Uterus (tissue), 3 donors: ENCODE measurements at regions not wholly inside any gene's neighbourhood (a gene's known extent, or its start where the extent isn't known, plus 50 kb on each side); places are given as distances from the start of the nearest gene placed in this dataset.

Experiments used
- DNase-seq, 2 donors: peaks; one replicate each; pipeline ENCODE4 v3.0.0-alpha.2; 2019 to 2020
- H3K27ac ChIP-seq, 2 donors: fragments of 200-600 bp; sonication (generic); 1 replicate in 1 of 2; 2 replicates in 1 of 2; pipeline ENCODE4 v1.5.1; 2016 to 2018
- H3K27me3 ChIP-seq, 2 donors: fragments of 200-600 bp; sonication (generic); one replicate each; pipeline ENCODE4 v1.5.1; 2018 to 2019; ENCODE audit warnings: control low read depth in 1 of 2
- H3K36me3 ChIP-seq, 2 donors: fragments of 200-600 bp; sonication (generic); one replicate each; pipeline ENCODE4 v1.5.1; 2019; ENCODE audit warnings: control low read depth in 1 of 2
- H3K4me1 ChIP-seq, 2 donors: fragments of 200-600 bp; sonication (generic); one replicate each; pipeline ENCODE4 v1.5.1; 2018 to 2019; ENCODE audit warnings: control low read depth in 1 of 2
- H3K4me3 ChIP-seq, 2 donors: fragments of 200-600 bp; sonication (generic); 1 replicate in 1 of 2; 2 replicates in 1 of 2; pipeline ENCODE4 v1.5.1; 2018 to 2019; ENCODE audit warnings: mild to moderate bottlenecking in 1 of 2
- H3K9me3 ChIP-seq, 2 donors: fragments of 200-600 bp; sonication (generic); one replicate each; pipeline ENCODE4 v1.5.1; 2019; ENCODE audit warnings: control low read depth in 1 of 2
- POLR2A ChIP-seq, 2 donors: fragments of 450-650 bp; IDR thresholded peaks; one replicate each; pipeline ENCODE4 v1.6.1; 2016; ENCODE audit warnings: antibody characterized with exemption in 2 of 2, mild to moderate bottlenecking in 1 of 2, moderate library complexity in 1 of 2
- intact Hi-C: fragments of 100-400 bp; cut with DNase I; formaldehyde crosslinking; loops from one replicate; pipeline ENCODE4 v1.15.1; 2023; ENCODE audit warnings: low total_unique reads
- TF ChIP-seq, protein P1 (sequence below), 4 experiments: fragments of 200-600 bp in 2 of 4; fragments of 450-650 bp in 2 of 4; sonication (generic) in 2 of 4; IDR thresholded peaks; one replicate each; pipeline ENCODE4 v1.5.1; 2016 to 2019; ENCODE audit warnings: antibody characterized with exemption in 4 of 4, mild to moderate bottlenecking in 2 of 4, moderate library complexity in 1 of 4
- donor health status: DM: yes; HTN: yes; CAD: no.

- intact Hi-C loops = no loop called here
- no peak for DNase-seq
- H3K9me3 ChIP-seq = no peaks in the 10 kb centered on the region
- H3K4me3 ChIP-seq = no peak overlapping the region
- H3K4me1 ChIP-seq = peaks cover 0 to 4% of the 10 kb centered on the region in 2 donors
- H3K27me3 ChIP-seq = no peaks in the 10 kb centered on the region
- TF ChIP-seq, protein P1, sequence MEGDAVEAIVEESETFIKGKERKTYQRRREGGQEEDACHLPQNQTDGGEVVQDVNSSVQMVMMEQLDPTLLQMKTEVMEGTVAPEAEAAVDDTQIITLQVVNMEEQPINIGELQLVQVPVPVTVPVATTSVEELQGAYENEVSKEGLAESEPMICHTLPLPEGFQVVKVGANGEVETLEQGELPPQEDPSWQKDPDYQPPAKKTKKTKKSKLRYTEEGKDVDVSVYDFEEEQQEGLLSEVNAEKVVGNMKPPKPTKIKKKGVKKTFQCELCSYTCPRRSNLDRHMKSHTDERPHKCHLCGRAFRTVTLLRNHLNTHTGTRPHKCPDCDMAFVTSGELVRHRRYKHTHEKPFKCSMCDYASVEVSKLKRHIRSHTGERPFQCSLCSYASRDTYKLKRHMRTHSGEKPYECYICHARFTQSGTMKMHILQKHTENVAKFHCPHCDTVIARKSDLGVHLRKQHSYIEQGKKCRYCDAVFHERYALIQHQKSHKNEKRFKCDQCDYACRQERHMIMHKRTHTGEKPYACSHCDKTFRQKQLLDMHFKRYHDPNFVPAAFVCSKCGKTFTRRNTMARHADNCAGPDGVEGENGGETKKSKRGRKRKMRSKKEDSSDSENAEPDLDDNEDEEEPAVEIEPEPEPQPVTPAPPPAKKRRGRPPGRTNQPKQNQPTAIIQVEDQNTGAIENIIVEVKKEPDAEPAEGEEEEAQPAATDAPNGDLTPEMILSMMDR (IDR thresholded peaks at IDR 0.05) = no peak
- TF ChIP-seq POLR2A (IDR thresholded peaks at IDR 0.05) = no peak
- H3K36me3 ChIP-seq = no peaks in the 10 kb centered on the region
- no peak overlapping the region for H3K27ac ChIP-seq
Measured at GRCh38 chr11:45024316-45024715, 73.6 kb upstream of the TP53I11 start.

GRCh38 chr11:45024846-45025588, 74.3 kb upstream of the TP53I11 start:
- peaks cover 0 to 4% of the 10 kb centered on the region in 2 donors for H3K4me1 ChIP-seq
- intact Hi-C loops = no loop called here
- no peak for DNase-seq
- H3K4me3 ChIP-seq = no peak overlapping the region
- H3K27me3 ChIP-seq = no peaks in the 10 kb centered on the region
- H3K9me3 ChIP-seq = no peaks in the 10 kb centered on the region
- no peaks in the 10 kb centered on the region for H3K36me3 ChIP-seq
- TF ChIP-seq POLR2A (IDR thresholded peaks at IDR 0.05) = no peak
- TF ChIP-seq, protein P1 (IDR thresholded peaks at IDR 0.05) = no peak
- no peak overlapping the region for H3K27ac ChIP-seq

DNA sequence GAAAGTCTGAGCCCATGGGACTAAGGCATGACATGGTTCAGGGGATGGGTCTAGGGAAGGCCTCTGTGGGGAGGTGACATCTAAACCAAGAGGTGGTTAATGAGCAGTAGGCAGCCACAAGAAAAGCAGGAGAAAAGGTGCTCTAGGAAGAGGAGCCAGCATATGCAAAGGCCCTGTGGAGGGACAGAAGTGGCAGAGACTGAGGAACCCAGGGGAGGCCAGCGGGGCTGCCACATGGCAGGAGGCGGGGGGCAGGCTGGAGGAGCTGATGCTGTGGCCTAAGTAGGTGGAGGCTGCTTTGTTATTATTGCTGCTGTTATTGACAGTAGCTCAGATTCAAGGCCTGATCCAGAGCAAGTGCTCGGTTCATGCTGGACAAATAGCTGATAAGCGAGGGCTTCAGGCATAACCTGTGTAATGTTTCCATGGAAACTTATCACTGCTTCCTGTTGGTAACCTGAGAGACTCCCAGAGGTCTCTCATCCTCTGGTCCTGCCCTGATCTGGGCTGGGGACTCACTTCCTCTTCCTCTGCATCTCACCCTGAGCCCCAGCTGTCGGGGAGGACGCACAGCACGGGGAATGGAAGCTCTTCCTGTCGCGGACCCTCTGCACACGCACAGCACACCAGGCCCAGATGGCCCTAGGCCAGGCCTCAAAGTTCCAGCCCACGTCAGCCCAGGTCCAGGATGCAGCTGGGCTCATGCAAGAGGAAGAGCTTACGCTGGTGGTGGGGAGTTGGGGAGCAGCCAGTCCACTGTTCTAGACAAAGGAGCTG, 75.2 kb upstream of the TP53I11 start:
- H3K36me3 ChIP-seq = no peaks in the 10 kb centered on the region
- no peaks in the 10 kb centered on the region for H3K9me3 ChIP-seq
- no peak for TF ChIP-seq POLR2A (IDR thresholded peaks at IDR 0.05)
- TF ChIP-seq, protein P1 (IDR thresholded peaks at IDR 0.05) = no peak
- H3K27ac ChIP-seq = peak overlapping the region in 1 of 2 donors; percentile 35
- intact Hi-C loops = no loop called here
- no peaks in the 10 kb centered on the region for H3K27me3 ChIP-seq
- DNase-seq = peak in 1 of 2 donors; percentile 37
- H3K4me3 ChIP-seq = no peak overlapping the region
- H3K4me1 ChIP-seq = peaks cover 0 to 4% of the 10 kb centered on the region in 2 donors

DNA sequence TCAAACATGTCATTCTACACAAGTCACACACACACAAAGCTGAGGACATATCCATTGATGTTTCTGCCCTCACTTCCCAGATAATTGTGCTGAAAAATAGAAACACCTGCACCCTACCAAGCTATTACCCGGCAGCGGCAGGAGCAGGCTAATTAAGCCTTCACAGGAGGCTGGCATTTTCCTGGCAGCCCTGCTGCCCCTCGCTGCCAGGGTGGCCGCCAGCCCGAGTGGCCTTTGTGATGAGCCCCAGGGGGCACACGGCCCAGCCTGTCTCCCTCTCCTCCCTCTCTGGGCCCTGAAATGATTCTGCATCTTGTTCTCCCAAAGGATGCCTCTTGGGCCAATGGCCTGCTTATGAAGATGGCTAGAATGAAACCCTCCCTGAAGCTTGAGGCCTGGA, 76.2 kb upstream of the TP53I11 start:
- H3K4me1 ChIP-seq = peaks cover 0 to 4% of the 10 kb centered on the region in 2 donors
- no peak overlapping the region for H3K4me3 ChIP-seq
- no peaks in the 10 kb centered on the region for H3K9me3 ChIP-seq
- no peaks in the 10 kb centered on the region for H3K27me3 ChIP-seq
- H3K36me3 ChIP-seq = no peaks in the 10 kb centered on the region
- DNase-seq = no peak
- intact Hi-C loops = no loop called here
- TF ChIP-seq, protein P1 (IDR thresholded peaks at IDR 0.05) = no peak
- no peak for TF ChIP-seq POLR2A (IDR thresholded peaks at IDR 0.05)
- H3K27ac ChIP-seq = no peak overlapping the region

- Histone ChIP-seq H3K27me3 (no peaks in the 10 kb centered on the region), H3K9me3 (no peaks in the 10 kb centered on the region), H3K27ac (no peak overlapping the region), H3K36me3 (no peaks in the 10 kb centered on the region), H3K4me3 (no peak overlapping the region), H3K4me1 (peaks cover 0 to 4% of the 10 kb centered on the region in 2 donors)
- intact Hi-C loops = no loop called here
- TF ChIP-seq, protein P1 (IDR thresholded peaks at IDR 0.05) = no peak
- TF ChIP-seq POLR2A (IDR thresholded peaks at IDR 0.05) = no peak
- no peak for DNase-seq
Measured at GRCh38 chr11:45027312-45027711, 76.6 kb upstream of the TP53I11 start.
